ENCODE measurements at regions not wholly inside any gene's neighbourhood (a gene's known extent, or its start where the extent isn't known, plus 50 kb on each side); places are given as distances from the start of the nearest gene placed in this dataset.

- H3K36me3 ChIP-seq (ENCODE audit: control insufficient read depth, insufficient read depth, low read length), result no peaks in the 10 kb centered on the region
- TF ChIP-seq, protein P1, sequence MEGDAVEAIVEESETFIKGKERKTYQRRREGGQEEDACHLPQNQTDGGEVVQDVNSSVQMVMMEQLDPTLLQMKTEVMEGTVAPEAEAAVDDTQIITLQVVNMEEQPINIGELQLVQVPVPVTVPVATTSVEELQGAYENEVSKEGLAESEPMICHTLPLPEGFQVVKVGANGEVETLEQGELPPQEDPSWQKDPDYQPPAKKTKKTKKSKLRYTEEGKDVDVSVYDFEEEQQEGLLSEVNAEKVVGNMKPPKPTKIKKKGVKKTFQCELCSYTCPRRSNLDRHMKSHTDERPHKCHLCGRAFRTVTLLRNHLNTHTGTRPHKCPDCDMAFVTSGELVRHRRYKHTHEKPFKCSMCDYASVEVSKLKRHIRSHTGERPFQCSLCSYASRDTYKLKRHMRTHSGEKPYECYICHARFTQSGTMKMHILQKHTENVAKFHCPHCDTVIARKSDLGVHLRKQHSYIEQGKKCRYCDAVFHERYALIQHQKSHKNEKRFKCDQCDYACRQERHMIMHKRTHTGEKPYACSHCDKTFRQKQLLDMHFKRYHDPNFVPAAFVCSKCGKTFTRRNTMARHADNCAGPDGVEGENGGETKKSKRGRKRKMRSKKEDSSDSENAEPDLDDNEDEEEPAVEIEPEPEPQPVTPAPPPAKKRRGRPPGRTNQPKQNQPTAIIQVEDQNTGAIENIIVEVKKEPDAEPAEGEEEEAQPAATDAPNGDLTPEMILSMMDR (IDR thresholded peaks at IDR 0.05; ENCODE audit: insufficient read depth, low read depth, low read length), result no peak
- no peaks in the 10 kb centered on the region for H3K27me3 ChIP-seq (ENCODE audit: control insufficient read depth, insufficient read depth, low read length)
- no peak for DNase-seq (ENCODE audit: low read depth)
- POLR2A ChIA-PET, result no interaction called here
- H3K4me3 ChIP-seq (ENCODE audit: low read depth, low read length), result no peak overlapping the region
- CTCF ChIA-PET, result interaction anchor here (0.5 kb wide), 1 partner anchor 786 kb away, joined by 3 read pairs; no protein-coding TSS in a partner anchor
Measured at GRCh38 chr3:104731074-104731473, 635.6 kb upstream of the ALCAM start.

- POLR2A ChIA-PET, result no interaction called here
- DNase-seq (ENCODE audit: low read depth), result no peak
- CTCF ChIA-PET, result interaction anchor here (1.1 to 1.2 kb wide), 2 partner anchors 8 to 631 kb away, joined by 3 to 4 read pairs; no protein-coding TSS in a partner anchor
Measured at GRCh38 chr3:104734627-104735026, 632.1 kb upstream of the ALCAM start.

DNA sequence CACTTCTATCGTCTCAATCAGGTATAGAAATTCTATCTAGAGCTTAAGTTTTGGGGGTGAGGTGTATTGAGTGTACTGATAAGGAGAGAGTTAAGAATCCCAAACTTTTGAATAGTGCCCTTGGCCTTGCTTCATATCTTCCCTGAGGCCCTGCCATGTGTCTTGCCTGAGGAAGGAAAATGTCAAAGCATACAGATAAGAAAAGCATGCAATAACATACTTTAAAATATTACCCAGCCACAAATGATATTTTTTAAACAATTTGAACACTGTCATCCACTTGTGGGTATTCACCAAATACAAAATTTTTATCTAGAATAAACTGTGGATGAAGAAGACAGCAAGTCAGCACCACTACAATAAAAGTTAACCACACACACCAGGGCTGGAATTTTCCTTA is 631.0 kb upstream of the ALCAM start:
- H3K27me3 ChIP-seq (ENCODE audit: control insufficient read depth, insufficient read depth, low read length), result no peaks in the 10 kb centered on the region
- H3K4me3 ChIP-seq (ENCODE audit: low read depth, low read length), result no peak overlapping the region
- no peaks in the 10 kb centered on the region for H3K36me3 ChIP-seq (ENCODE audit: control insufficient read depth, insufficient read depth, low read length)
- DNase-seq (ENCODE audit: low read depth), result no peak
- TF ChIP-seq, protein P1 (IDR thresholded peaks at IDR 0.05; ENCODE audit: insufficient read depth, low read depth, low read length), result no peak
- ChIA-PET CTCF (no interaction called here), POLR2A (no interaction called here)

More at GRCh38 chr3:104734627-104735026, 632.1 kb upstream of the ALCAM start:
- H3K4me3 ChIP-seq (ENCODE audit: low read depth, low read length), result no peak overlapping the region
- TF ChIP-seq, protein P1 (IDR thresholded peaks at IDR 0.05; ENCODE audit: insufficient read depth, low read depth, low read length), result no peak
- no peaks in the 10 kb centered on the region for H3K36me3 ChIP-seq (ENCODE audit: control insufficient read depth, insufficient read depth, low read length)
- no peaks in the 10 kb centered on the region for H3K27me3 ChIP-seq (ENCODE audit: control insufficient read depth, insufficient read depth, low read length)

- CTCF ChIA-PET, result interaction anchor here (1.0 kb wide), 1 partner anchor 30 kb away, joined by 3 read pairs; no protein-coding TSS in a partner anchor
Measured at GRCh38 chr3:104738271-104738670, 628.4 kb upstream of the ALCAM start.

GRCh38 chr3:104740874-104741379 is 625.8 kb upstream of the ALCAM start:
- TF ChIP-seq, protein P1 (IDR thresholded peaks at IDR 0.05; ENCODE audit: insufficient read depth, low read depth, low read length), result no peak
- no peaks in the 10 kb centered on the region for H3K27me3 ChIP-seq (ENCODE audit: control insufficient read depth, insufficient read depth, low read length)
- H3K36me3 ChIP-seq (ENCODE audit: control insufficient read depth, insufficient read depth, low read length), result no peaks in the 10 kb centered on the region
- ChIA-PET POLR2A (no interaction called here), CTCF (no interaction called here)
- DNase-seq (ENCODE audit: low read depth), result no peak
- H3K4me3 ChIP-seq (ENCODE audit: low read depth, low read length), result no peak overlapping the region

More at GRCh38 chr3:104738271-104738670, 628.4 kb upstream of the ALCAM start:
- TF ChIP-seq, protein P1 (IDR thresholded peaks at IDR 0.05; ENCODE audit: insufficient read depth, low read depth, low read length), result no peak
- no peak for DNase-seq (ENCODE audit: low read depth)
- POLR2A ChIA-PET, result no interaction called here
- H3K4me3 ChIP-seq (ENCODE audit: low read depth, low read length), result no peak overlapping the region
- H3K27me3 ChIP-seq (ENCODE audit: control insufficient read depth, insufficient read depth, low read length), result no peaks in the 10 kb centered on the region
- H3K36me3 ChIP-seq (ENCODE audit: control insufficient read depth, insufficient read depth, low read length), result no peaks in the 10 kb centered on the region

Data from BJ (cell line).